ENCODE measurements at regions not wholly inside any gene's neighbourhood (a gene's known extent, or its start where the extent isn't known, plus 50 kb on each side); places are given as distances from the start of the nearest gene placed in this dataset.
"Not testable (repeated sequence)": the region's sequence is repeated elsewhere in the genome, so short reads cannot be mapped to it uniquely, and the experiment has no call there.

DNA sequence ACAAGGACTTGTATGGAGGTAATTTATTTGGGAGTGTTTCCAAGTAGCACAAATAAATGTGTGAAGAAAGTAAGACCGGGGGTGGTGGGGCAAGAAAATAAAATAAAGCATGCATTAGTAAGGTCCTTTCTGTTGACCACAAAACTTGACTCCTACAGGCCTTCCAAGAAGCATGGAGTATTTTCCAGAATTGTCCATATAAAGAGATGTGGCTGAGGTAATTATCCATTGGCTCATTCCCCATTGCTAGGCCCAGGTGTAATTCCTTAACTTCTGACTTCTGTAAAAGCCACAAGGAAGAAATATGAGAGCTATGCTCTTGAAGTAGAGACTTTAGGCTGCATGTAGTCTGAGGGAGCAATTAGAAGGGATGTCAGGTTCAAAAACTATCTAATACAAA is 430.5 kb upstream of the PABPC4L start:
- Histone ChIP-seq H3K9ac (no peak overlapping the region), H3K4me2 (no peak overlapping the region), H3K79me2 (ENCODE audit: insufficient read depth, low read depth) (no peaks in the 10 kb centered on the region), H3K4me1 (ENCODE audit: low read depth, poor library complexity, severe bottlenecking) (no peaks in the 10 kb centered on the region), H3K27ac (no peak overlapping the region), H3K27me3 (ENCODE audit: insufficient read depth, low read depth) (no peaks in the 10 kb centered on the region), H2AFZ (ENCODE audit: low read depth) (no peak overlapping the region), H3K36me3 (ENCODE audit: insufficient read depth) (no peaks in the 10 kb centered on the region), H4K20me1 (ENCODE audit: insufficient read depth) (no peaks in the 10 kb centered on the region), H3K4me3 (IDR thresholded peaks at IDR 0.05; ENCODE audit: insufficient read depth, low read depth, low read length) (no peak overlapping the region)
- TF ChIP-seq, protein P1, sequence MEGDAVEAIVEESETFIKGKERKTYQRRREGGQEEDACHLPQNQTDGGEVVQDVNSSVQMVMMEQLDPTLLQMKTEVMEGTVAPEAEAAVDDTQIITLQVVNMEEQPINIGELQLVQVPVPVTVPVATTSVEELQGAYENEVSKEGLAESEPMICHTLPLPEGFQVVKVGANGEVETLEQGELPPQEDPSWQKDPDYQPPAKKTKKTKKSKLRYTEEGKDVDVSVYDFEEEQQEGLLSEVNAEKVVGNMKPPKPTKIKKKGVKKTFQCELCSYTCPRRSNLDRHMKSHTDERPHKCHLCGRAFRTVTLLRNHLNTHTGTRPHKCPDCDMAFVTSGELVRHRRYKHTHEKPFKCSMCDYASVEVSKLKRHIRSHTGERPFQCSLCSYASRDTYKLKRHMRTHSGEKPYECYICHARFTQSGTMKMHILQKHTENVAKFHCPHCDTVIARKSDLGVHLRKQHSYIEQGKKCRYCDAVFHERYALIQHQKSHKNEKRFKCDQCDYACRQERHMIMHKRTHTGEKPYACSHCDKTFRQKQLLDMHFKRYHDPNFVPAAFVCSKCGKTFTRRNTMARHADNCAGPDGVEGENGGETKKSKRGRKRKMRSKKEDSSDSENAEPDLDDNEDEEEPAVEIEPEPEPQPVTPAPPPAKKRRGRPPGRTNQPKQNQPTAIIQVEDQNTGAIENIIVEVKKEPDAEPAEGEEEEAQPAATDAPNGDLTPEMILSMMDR (conservative IDR thresholded peaks at IDR 0.05; ENCODE audit: low read depth, low read length), result no peak

DNA sequence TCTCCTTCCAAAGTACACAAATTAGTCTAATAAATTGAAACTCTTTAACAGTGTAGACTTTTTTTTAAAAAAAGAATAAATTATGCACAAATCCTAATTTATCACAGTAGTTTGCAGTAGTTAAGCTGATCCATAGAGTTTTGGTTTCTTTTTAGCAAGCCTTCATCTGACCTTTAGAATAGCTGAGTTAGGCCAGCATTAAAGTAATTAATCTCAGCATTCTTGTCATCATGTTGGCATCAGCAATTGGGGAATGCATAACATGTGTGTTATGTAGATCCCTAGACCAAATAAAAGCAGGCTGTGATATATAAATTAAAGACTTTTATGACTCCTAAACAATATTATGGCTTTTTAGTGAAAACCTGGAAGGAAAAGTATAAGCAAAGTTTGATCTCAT is 426.5 kb upstream of the PABPC4L start:
- Histone ChIP-seq H3K36me3 (ENCODE audit: insufficient read depth) (no peaks in the 10 kb centered on the region), H3K4me2 (no peak overlapping the region), H3K4me3 (IDR thresholded peaks at IDR 0.05; ENCODE audit: insufficient read depth, low read depth, low read length) (no peak overlapping the region), H3K9ac (no peak overlapping the region), H2AFZ (ENCODE audit: low read depth) (no peak overlapping the region), H3K4me1 (ENCODE audit: low read depth, poor library complexity, severe bottlenecking) (no peaks in the 10 kb centered on the region), H3K27ac (no peak overlapping the region), H3K27me3 (ENCODE audit: insufficient read depth, low read depth) (no peaks in the 10 kb centered on the region), H4K20me1 (ENCODE audit: insufficient read depth) (no peaks in the 10 kb centered on the region), H3K79me2 (ENCODE audit: insufficient read depth, low read depth) (no peaks in the 10 kb centered on the region)
- TF ChIP-seq, protein P1 (conservative IDR thresholded peaks at IDR 0.05; ENCODE audit: low read depth, low read length), result no peak

DNA sequence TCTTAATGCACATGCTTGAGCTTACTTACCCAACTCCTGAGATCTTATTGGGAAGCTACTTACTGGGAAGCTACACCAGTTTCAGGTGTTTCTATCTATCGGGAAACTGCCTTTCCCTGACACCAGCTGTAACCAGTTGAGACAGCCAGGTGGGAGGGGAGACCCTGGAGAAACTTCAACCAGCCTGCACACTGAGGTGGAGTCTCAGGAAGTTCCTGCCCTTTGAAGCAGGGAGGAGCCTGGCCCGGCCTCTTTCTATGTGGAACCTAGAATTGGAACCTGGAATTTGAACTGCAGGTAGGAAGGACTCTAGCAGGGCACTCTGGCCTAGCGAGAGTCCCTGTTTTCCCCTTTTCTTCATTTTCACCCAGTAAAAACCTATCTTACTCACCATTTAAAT is 425.8 kb upstream of the PABPC4L start:
- TF ChIP-seq, protein P1 (conservative IDR thresholded peaks at IDR 0.05; ENCODE audit: low read depth, low read length), result no peak
- Histone ChIP-seq H3K27ac (no peak overlapping the region), H3K79me2 (ENCODE audit: insufficient read depth, low read depth) (no peaks in the 10 kb centered on the region), H3K9ac (no peak overlapping the region), H4K20me1 (ENCODE audit: insufficient read depth) (no peaks in the 10 kb centered on the region), H3K4me3 (IDR thresholded peaks at IDR 0.05; ENCODE audit: insufficient read depth, low read depth, low read length) (no peak overlapping the region), H2AFZ (ENCODE audit: low read depth) (no peak overlapping the region), H3K4me1 (ENCODE audit: low read depth, poor library complexity, severe bottlenecking) (no peaks in the 10 kb centered on the region), H3K36me3 (ENCODE audit: insufficient read depth) (no peaks in the 10 kb centered on the region), H3K4me2 (no peak overlapping the region), H3K27me3 (ENCODE audit: insufficient read depth, low read depth) (no peaks in the 10 kb centered on the region)

DNA sequence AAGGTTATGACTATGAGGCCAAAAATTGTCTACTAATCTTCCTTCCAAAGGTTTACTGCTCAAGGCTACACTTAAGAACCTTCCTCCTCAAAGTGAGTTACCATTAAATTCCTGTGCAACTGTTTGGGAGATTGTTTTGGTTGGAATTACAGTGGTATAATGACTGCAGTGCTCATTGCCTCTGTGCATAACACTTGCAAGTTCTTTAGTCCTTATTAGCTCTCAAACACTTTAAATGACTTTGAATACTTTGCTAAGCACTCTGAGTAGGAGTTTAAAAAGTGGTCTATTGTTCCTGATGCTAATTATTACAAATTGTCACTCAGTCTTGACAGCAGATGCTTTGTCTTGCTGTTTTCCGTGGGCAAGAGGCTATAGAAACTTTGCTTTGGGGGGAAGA is 422.8 kb upstream of the PABPC4L start:
- Histone ChIP-seq H3K27ac (no peak overlapping the region), H3K4me3 (IDR thresholded peaks at IDR 0.05; ENCODE audit: insufficient read depth, low read depth, low read length) (no peak overlapping the region)

DNA sequence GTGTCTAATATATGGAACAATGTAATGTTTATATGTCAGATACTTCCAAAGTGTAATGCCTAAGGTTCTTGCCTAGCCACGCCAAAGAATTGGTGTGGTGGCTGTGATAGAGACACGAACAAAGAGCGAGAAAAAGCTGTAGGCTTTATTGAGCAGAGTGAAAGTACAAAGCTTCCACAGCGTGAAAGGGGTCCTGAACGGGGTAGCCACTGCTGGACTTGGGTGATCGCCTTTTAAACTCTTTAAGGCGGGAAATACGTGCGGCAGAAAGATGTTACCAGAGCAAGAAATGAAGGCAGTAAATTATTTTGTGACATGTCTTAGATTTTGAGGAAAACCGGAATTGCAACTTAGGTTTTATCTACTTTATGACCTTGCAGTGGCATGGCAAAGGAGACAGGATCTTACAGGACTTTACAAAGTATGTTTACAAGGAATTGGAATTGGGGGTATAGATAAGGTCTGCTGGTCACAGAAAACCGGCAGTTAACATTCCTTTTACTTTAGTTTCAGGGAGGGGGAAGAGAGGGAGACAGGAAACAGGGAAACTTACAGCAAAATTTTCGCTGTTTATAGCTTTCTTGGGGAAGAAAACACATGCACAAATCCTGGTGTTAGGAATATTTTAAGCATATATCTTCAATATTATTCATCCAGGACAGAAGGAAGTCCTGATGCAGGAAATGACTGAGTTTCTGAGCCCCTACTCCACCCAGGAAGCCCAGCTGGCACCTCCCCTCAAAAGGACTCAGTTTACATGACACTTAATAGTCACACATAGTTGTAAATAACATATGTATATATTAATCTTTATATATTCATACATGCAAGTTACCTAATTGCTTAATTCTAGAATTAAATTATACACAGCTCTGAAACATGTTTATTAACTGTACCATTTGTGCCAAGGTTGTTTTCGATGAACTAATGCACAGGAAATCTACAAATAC is 421.3 kb upstream of the PABPC4L start:
- H3K9ac ChIP-seq; H4K20me1 ChIP-seq (ENCODE audit: insufficient read depth); H2AFZ ChIP-seq (ENCODE audit: low read depth); H3K36me3 ChIP-seq (ENCODE audit: insufficient read depth); H3K79me2 ChIP-seq (ENCODE audit: insufficient read depth, low read depth); H3K27ac ChIP-seq; H3K27me3 ChIP-seq (ENCODE audit: insufficient read depth, low read depth); H3K4me3 ChIP-seq (IDR thresholded peaks at IDR 0.05; ENCODE audit: insufficient read depth, low read depth, low read length); H3K4me2 ChIP-seq; H3K4me1 ChIP-seq (ENCODE audit: low read depth, poor library complexity, severe bottlenecking): not testable (repeated sequence)

More for the DNA sequence above, 422.8 kb upstream of the PABPC4L start:
- Histone ChIP-seq H2AFZ (ENCODE audit: low read depth) (no peak overlapping the region), H4K20me1 (ENCODE audit: insufficient read depth) (no peaks in the 10 kb centered on the region), H3K27me3 (ENCODE audit: insufficient read depth, low read depth) (no peaks in the 10 kb centered on the region), H3K9ac (no peak overlapping the region), H3K36me3 (ENCODE audit: insufficient read depth) (no peaks in the 10 kb centered on the region), H3K4me1 (ENCODE audit: low read depth, poor library complexity, severe bottlenecking) (no peaks in the 10 kb centered on the region), H3K79me2 (ENCODE audit: insufficient read depth, low read depth) (no peaks in the 10 kb centered on the region), H3K4me2 (no peak overlapping the region)
- TF ChIP-seq, protein P1 (conservative IDR thresholded peaks at IDR 0.05; ENCODE audit: low read depth, low read length), result no peak
